ENCODE measurements at regions not wholly inside any gene's neighbourhood (a gene's known extent, or its start where the extent isn't known, plus 50 kb on each side); places are given as distances from the start of the nearest gene placed in this dataset.

DNA sequence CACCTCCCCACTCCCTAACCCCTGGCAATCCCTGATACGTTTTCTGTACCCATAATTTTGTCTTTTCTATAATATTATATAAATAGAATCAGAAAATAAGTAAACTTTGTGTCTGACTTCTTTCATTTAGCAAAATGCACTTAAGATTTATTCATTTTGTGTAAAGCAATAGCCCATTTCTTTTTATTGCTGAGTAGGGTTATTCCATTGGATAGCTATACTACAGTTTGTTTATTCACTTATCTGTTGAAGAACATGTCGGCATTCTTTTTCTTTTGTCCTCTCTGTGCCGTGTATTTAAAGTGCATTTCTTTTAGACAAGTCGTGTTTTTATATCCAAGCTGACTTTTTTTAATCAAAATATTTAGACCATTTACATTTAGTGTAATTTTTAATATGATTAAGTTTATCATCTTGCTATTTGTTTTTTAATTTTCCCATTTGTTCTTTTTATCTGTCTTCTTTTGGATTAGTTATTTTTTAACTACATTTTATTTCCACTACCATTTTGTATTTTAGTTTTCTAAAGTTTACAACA lies 176.4 kb upstream of the TSHZ3 start:
- Histone ChIP-seq H3K27me3 (no peaks in the 10 kb centered on the region), H3K36me3 (no peaks in the 10 kb centered on the region), H3K4me3 (no peak overlapping the region), H3K4me1 (no peaks in the 10 kb centered on the region), H3K9me3 (peaks cover 0 to 24% (median 21%) of the 10 kb centered on the region in 4 donors), H3K27ac (replicated peaks in 1 of 4) (no peak overlapping the region)
- intact Hi-C loops (cut with DNase I) = no loop called here
- no peak for TF ChIP-seq POLR2A (IDR thresholded peaks at IDR 0.05; ENCODE audit: low read depth)
- TF ChIP-seq, protein P1, sequence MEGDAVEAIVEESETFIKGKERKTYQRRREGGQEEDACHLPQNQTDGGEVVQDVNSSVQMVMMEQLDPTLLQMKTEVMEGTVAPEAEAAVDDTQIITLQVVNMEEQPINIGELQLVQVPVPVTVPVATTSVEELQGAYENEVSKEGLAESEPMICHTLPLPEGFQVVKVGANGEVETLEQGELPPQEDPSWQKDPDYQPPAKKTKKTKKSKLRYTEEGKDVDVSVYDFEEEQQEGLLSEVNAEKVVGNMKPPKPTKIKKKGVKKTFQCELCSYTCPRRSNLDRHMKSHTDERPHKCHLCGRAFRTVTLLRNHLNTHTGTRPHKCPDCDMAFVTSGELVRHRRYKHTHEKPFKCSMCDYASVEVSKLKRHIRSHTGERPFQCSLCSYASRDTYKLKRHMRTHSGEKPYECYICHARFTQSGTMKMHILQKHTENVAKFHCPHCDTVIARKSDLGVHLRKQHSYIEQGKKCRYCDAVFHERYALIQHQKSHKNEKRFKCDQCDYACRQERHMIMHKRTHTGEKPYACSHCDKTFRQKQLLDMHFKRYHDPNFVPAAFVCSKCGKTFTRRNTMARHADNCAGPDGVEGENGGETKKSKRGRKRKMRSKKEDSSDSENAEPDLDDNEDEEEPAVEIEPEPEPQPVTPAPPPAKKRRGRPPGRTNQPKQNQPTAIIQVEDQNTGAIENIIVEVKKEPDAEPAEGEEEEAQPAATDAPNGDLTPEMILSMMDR (IDR thresholded peaks at IDR 0.05) = no peak
- no peak for DNase-seq (ENCODE audit: extremely low spot score)
- WGBS = 89% methylated on average over 4 of the region's 4 CpGs

DNA sequence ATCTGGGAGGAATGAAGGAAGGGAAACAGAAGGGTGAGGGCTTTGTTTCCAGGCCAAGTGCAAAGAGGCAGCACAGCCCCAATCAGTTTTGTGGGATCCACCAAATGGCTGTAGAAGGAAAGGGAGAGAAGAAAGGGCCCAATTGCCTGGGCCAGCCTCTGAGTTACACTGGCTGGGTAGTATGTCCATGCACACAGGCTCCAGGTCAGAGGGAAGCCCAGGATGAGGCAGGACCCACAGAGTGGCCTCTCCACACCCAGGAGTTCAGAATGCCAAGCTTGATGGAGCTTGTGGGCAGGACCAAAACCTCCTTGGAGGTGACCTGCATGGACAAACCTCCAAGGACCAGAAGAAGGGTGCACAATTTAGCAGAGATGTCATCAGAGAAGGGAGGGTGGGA lies 178.2 kb upstream of the TSHZ3 start:
- intact Hi-C loops (cut with DNase I) = no loop called here
- no peak for TF ChIP-seq POLR2A (IDR thresholded peaks at IDR 0.05; ENCODE audit: low read depth)
- TF ChIP-seq, protein P1 (IDR thresholded peaks at IDR 0.05) = no peak
- Histone ChIP-seq H3K36me3 (no peaks in the 10 kb centered on the region), H3K4me1 (no peaks in the 10 kb centered on the region), H3K27me3 (no peaks in the 10 kb centered on the region), H3K27ac (replicated peaks in 1 of 4) (no peak overlapping the region), H3K9me3 (peaks cover 0 to 24% (median 19%) of the 10 kb centered on the region in 4 donors), H3K4me3 (no peak overlapping the region)
- peak; percentile 60 for DNase-seq (ENCODE audit: extremely low spot score)

DNA sequence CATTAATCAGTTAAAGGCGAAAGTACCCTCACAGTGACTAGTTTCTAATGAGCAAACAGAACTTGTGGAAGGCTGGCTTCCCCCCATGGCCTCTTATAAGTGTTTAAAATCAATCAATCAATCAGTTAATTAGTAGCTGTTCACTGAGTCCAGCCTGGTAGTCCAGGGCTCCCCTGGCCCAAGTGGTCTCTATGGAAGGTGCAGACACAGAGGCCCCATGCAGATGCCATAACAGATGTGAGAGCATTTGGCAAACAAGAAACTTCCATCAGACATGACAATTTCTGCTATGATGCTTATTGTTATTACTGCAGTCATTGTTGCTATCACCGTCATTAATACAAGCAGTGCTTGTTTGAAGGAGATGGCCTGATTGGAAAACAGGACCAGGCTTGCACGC lies 179.0 kb upstream of the TSHZ3 start:
- Histone ChIP-seq H3K4me1 (no peaks in the 10 kb centered on the region), H3K27me3 (no peaks in the 10 kb centered on the region), H3K36me3 (no peaks in the 10 kb centered on the region), H3K4me3 (no peak overlapping the region), H3K27ac (replicated peaks in 1 of 4) (no peak overlapping the region), H3K9me3 (peaks cover 0 to 24% (median 19%) of the 10 kb centered on the region in 4 donors)
- TF ChIP-seq POLR2AphosphoS5 (IDR thresholded peaks at IDR 0.05) = no peak
- no peak for TF ChIP-seq POLR2A (IDR thresholded peaks at IDR 0.05; ENCODE audit: low read depth)
- TF ChIP-seq EP300 (IDR thresholded peaks at IDR 0.05) = no peak
- TF ChIP-seq, protein P1 (IDR thresholded peaks at IDR 0.05) = no peak
- intact Hi-C loops (cut with DNase I) = no loop called here
- DNase-seq (ENCODE audit: extremely low spot score) = peak; percentile 64
- WGBS = 98% methylated on average over 3 of the region's 3 CpGs

DNA sequence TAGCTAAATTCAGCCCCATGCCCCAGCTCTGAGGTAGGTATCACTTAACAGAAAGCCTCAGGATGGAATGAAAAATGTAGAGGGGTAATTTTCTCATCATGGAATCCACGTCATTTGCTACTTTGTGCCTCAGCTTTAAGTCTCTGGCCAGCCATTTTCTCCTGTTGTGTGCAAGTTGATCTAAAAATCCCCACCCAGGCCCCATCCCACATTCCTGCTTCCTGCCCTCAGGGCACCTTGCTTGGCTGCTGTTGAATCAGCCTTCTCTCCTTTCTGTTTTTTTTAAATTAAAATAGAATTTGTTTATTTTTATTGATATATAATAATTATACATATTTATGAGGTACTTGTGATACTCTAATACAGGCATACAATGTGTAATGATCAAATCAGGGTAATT lies 179.9 kb upstream of the TSHZ3 start:
- 77% methylated on average over 1 of the region's 1 CpG for WGBS
- Histone ChIP-seq H3K9me3 (peaks cover 0 to 24% (median 19%) of the 10 kb centered on the region in 4 donors), H3K27ac (replicated peaks in 1 of 4) (no peak overlapping the region), H3K27me3 (no peaks in the 10 kb centered on the region), H3K36me3 (no peaks in the 10 kb centered on the region), H3K4me3 (no peak overlapping the region), H3K4me1 (no peaks in the 10 kb centered on the region)
- peak; percentile 37 for DNase-seq (ENCODE audit: extremely low spot score)
- intact Hi-C loops (cut with DNase I) = no loop called here
- TF ChIP-seq, protein P1 (IDR thresholded peaks at IDR 0.05) = no peak

DNA sequence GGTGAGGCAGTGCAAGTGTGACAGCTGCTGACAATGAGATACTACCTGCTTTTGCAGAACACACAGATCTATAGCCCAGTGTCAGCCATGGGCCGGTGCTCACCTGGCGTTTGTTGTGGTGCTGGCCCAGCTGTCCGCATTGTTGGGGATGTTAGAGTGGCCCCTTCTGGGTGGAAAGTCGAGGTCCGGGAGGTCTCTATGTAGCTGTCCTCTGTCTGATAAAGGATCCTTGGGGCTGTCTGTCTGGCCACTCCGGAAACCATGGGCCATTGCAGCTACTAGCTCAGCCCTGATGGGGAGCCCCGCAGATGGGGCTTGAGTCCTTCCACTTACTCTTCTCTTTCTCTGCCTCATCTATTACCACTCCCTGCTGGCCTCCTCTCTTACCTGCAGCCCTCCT lies 181.5 kb upstream of the TSHZ3 start:
- 92% methylated on average over 7 of the region's 7 CpGs for WGBS
- peak; percentile 82 for DNase-seq (ENCODE audit: extremely low spot score)
- Histone ChIP-seq H3K36me3 (no peaks in the 10 kb centered on the region), H3K27ac (replicated peaks in 1 of 4) (no peak overlapping the region), H3K4me1 (no peaks in the 10 kb centered on the region), H3K9me3 (peaks cover 0 to 15% (median 13%) of the 10 kb centered on the region in 4 donors), H3K27me3 (no peaks in the 10 kb centered on the region), H3K4me3 (no peak overlapping the region)
- TF ChIP-seq EP300 (IDR thresholded peaks at IDR 0.05) = no peak
- TF ChIP-seq, protein P1 (IDR thresholded peaks at IDR 0.05) = no peak
- TF ChIP-seq POLR2AphosphoS5 (IDR thresholded peaks at IDR 0.05) = no peak
- no peak for TF ChIP-seq POLR2A (IDR thresholded peaks at IDR 0.05; ENCODE audit: low read depth)
- intact Hi-C loops (cut with DNase I) = no loop called here

Measured in esophagus muscularis mucosa (tissue), 4 donors.